HCT116 (cell line): ENCODE measurements at regions not wholly inside any gene's neighbourhood (a gene's known extent, or its start where the extent isn't known, plus 50 kb on each side); places are given as distances from the start of the nearest gene placed in this dataset.

Experiments used
- ATAC-seq: fragments of 200-7000 bp; cut with Tn5 transposase; 2 replicates; pipeline ENCODE4 v1.9.1; 2020; ENCODE audit warnings: mild to moderate bottlenecking, moderate library complexity
- BruUV-seq: library from RNA; stranded (reverse); fragments of 400-500 nt; replicated peaks from 2 replicates; lab custom pipeline; 2021; lab: Mats Ljungman, UMichigan
- CTCF ChIA-PET: fragments of 300-600 bp; sonication (Branson Sonifier 250); formaldehyde crosslinking; loops from one replicate; lab custom pipeline; 2021; ENCODE audit warnings: antibody characterized with exemption; lab: Charles Lee
- POLR2A ChIA-PET: fragments of 300-600, 350-600 bp; sonication (Branson Sonifier 250); formaldehyde crosslinking; loops from one replicate; lab custom pipeline; 2021; ENCODE audit warnings: antibody characterized with exemption; lab: Charles Lee
- RAD21 ChIA-PET, 2 experiments: fragments of 300-600 bp; sonication (Branson Sonifier 250); formaldehyde crosslinking; loops; one replicate each; lab custom pipeline; 2023; ENCODE audit warnings: low total read pairs in 2 of 2; ENCODE audit not compliant: uncharacterized antibody in 2 of 2, unreplicated experiment in 2 of 2, low non-redundant PET in 1 of 2; lab: Charles Lee
- DNase-seq: peaks from one replicate; pipeline ENCODE4 v3.0.0-alpha.2; 2010; ENCODE audit warnings: low read depth, low spot score
- H2AFZ ChIP-seq: fragments of 200-600 bp; shearing (Covaris generic), sonication (generic); 2 replicates; pipeline ENCODE4 v1.6.1; 2017; ENCODE audit warnings: low read depth, mixed run types, mixed read lengths, antibody characterized with exemption, low read length; ENCODE audit not compliant: poor library complexity, severe bottlenecking
- H3K27ac ChIP-seq: 2 replicates; pipeline ENCODE4 v1.5.1; 2012; ENCODE audit warnings: low read depth, low read length
- H3K27me3 ChIP-seq: fragments of 200-600 bp; sonication (generic); 2 replicates; pipeline ENCODE4 v1.6.1; 2016; ENCODE audit warnings: mixed run types, low read length, mixed read lengths; ENCODE audit not compliant: insufficient read depth
- H3K36me3 ChIP-seq, 2 experiments: fragments of 200-500 bp in 1 of 2; fragments of 200-600 bp in 1 of 2; sonication (Bioruptor generic) in 1 of 2; sonication (generic) in 1 of 2; 2 replicates each; pipeline versions ENCODE4 v1.5.1 to v1.6.1; 2014 to 2016; ENCODE audit warnings: low read length in 2 of 2, inconsistent platforms in 1 of 2, mixed read lengths in 1 of 2, mixed run types in 1 of 2; ENCODE audit not compliant: insufficient read depth in 2 of 2, control insufficient read depth in 1 of 2
- H3K4me1 ChIP-seq, 2 experiments: fragments of 200-600 bp in 1 of 2; sonication (generic) in 1 of 2; 2 replicates each; pipeline versions ENCODE4 v1.5.1 to v1.6.1; 2012 to 2017; ENCODE audit warnings: low read length in 2 of 2, inconsistent platforms in 1 of 2, mild to moderate bottlenecking in 1 of 2, mixed read lengths in 1 of 2, mixed run types in 1 of 2, moderate library complexity in 1 of 2; ENCODE audit not compliant: insufficient read depth in 2 of 2, control insufficient read depth in 1 of 2
- H3K4me2 ChIP-seq: fragments of 200-600 bp; sonication (generic); 2 replicates; pipeline ENCODE4 v1.6.1; 2017; ENCODE audit warnings: mixed run types, low read length, mixed read lengths
- H3K4me3 ChIP-seq, 2 experiments: fragments of 200-600 bp in 1 of 2; sonication (generic) in 1 of 2; replicated peaks in 1 of 2; 2 replicates each; pipeline ENCODE4 v1.5.1; 2011 to 2016; ENCODE audit warnings: low read length in 2 of 2, control low read depth in 1 of 2, low read depth in 1 of 2, mild to moderate bottlenecking in 1 of 2, mixed read lengths in 1 of 2, mixed run types in 1 of 2
- H3K79me2 ChIP-seq: fragments of 200-600 bp; sonication (generic); 2 replicates; pipeline ENCODE4 v1.6.1; 2017; ENCODE audit warnings: mild to moderate bottlenecking, mixed run types, low read length, moderate library complexity, mixed read lengths; ENCODE audit not compliant: insufficient read depth
- H3K9ac ChIP-seq: fragments of 200-600 bp; sonication (generic); 2 replicates; pipeline ENCODE4 v1.6.1; 2016; ENCODE audit warnings: low read length, mixed read lengths
- H3K9me2 ChIP-seq: fragments of 200-600 bp; sonication (generic), shearing (Covaris generic); 2 replicates; pipeline ENCODE4 v1.6.1; 2017; ENCODE audit warnings: mixed run types, mild to moderate bottlenecking, moderate library complexity; ENCODE audit not compliant: insufficient read depth
- H3K9me3 ChIP-seq, 2 experiments: fragments of 200-500 bp in 1 of 2; fragments of 200-600 bp in 1 of 2; sonication (Bioruptor generic) in 1 of 2; sonication (generic) in 1 of 2; 2 replicates each; pipeline ENCODE4 v1.6.1; 2014 to 2017; ENCODE audit warnings: low read length in 2 of 2, mixed read lengths in 2 of 2, inconsistent platforms in 1 of 2, low read depth in 1 of 2, mild to moderate bottlenecking in 1 of 2, mixed run types in 1 of 2, moderate library complexity in 1 of 2; ENCODE audit not compliant: control insufficient read depth in 1 of 2, insufficient read depth in 1 of 2
- H4K20me1 ChIP-seq: fragments of 200-600 bp; sonication (generic), shearing (Covaris generic); 2 replicates; pipeline ENCODE4 v1.6.1; 2017; ENCODE audit warnings: mixed run types, mild to moderate bottlenecking, moderate library complexity; ENCODE audit not compliant: insufficient read depth
- CEBPB ChIP-seq: IDR thresholded peaks from 2 replicates; pipeline ENCODE4 v1.6.1; 2012; ENCODE audit warnings: low read depth
- CTCF ChIP-seq, 3 experiments: fragments of 200-600 bp in 1 of 3; sonication (generic) in 1 of 3; IDR thresholded peaks in 2 of 3; conservative IDR thresholded peaks in 1 of 3; 2 replicates each; pipeline ENCODE4 v1.5.1; 2012 to 2017; ENCODE audit warnings: low read depth in 2 of 3, low read length in 2 of 3, antibody characterized with exemption in 1 of 3, borderline replicate concordance in 1 of 3, control low read depth in 1 of 3, mild to moderate bottlenecking in 1 of 3, mixed read lengths in 1 of 3, mixed run types in 1 of 3, moderate library complexity in 1 of 3; ENCODE audit not compliant: insufficient read depth in 1 of 3
- JUND ChIP-seq: IDR thresholded peaks from 2 replicates; pipeline ENCODE4 v1.6.1; 2012
- POLR2A ChIP-seq: IDR thresholded peaks from 2 replicates; pipeline ENCODE4 v1.7.0; 2011; ENCODE audit warnings: borderline replicate concordance; ENCODE audit not compliant: insufficient read depth, insufficient read length; ENCODE audit errors: extremely low read depth
- POLR2AphosphoS5 ChIP-seq: IDR thresholded peaks from 2 replicates; pipeline ENCODE4 v1.6.1; 2011; ENCODE audit warnings: mild to moderate bottlenecking, low read depth, low read length, moderate library complexity
- RAD21 ChIP-seq: IDR thresholded peaks from 2 replicates; pipeline ENCODE4 v1.6.1; 2012; ENCODE audit warnings: low read depth, mild to moderate bottlenecking
- SIN3A ChIP-seq: IDR thresholded peaks from 2 replicates; pipeline ENCODE4 v1.6.1; 2012; ENCODE audit warnings: low read depth
- TCF7L2 ChIP-seq: IDR thresholded peaks from 2 replicates; pipeline ENCODE4 v1.7.0; 2011; ENCODE audit warnings: borderline replicate concordance, inconsistent platforms; ENCODE audit not compliant: insufficient read depth, insufficient read length; ENCODE audit errors: extremely low read depth
- YY1 ChIP-seq: IDR thresholded peaks from 2 replicates; pipeline ENCODE4 v1.6.1; 2011; ENCODE audit warnings: low read length, low read depth, moderate library complexity, mild to moderate bottlenecking; ENCODE audit not compliant: insufficient replicate concordance; ENCODE audit errors: extremely low read depth
- ZFX ChIP-seq: fragments of 450-650 bp; IDR thresholded peaks from 2 replicates; pipeline ENCODE4 v1.6.1; 2017
- intact Hi-C: fragments of 100-400 bp; cut with micrococcal nuclease; formaldehyde crosslinking; loops from 2 replicates; pipeline ENCODE4 v1.10.0; 2022
- TF ChIP-seq, protein P1 (sequence below): IDR thresholded peaks from 2 replicates; pipeline ENCODE4 v1.6.1; 2011; ENCODE audit warnings: mild to moderate bottlenecking, low read length, moderate library complexity; ENCODE audit not compliant: insufficient replicate concordance; ENCODE audit errors: extremely low read depth

DNA sequence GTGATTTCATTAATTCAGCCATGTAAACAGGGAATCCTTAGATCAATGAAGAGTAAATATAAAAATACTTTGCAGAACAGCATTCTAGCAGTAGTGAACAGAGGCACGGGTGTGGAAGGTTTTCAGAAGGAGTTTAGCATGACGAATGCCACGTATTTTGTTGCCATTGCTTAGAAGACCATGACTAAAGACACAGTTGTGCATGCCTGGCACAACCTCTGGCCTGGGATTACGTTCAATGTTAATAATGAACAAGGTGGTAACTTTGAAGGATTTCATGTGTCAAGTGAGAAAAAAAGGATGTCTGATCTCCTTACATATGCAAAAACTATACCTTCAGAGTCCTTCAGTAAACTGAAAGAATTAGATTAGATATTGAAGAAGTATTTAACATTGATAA lies 171.9 kb downstream of the MAGEB5 start:
- no TSS peak for BruUV-seq
- Histone ChIP-seq H3K36me3 (no peaks in the 10 kb centered on the region), H3K9me2 (no peaks in the 10 kb centered on the region), H3K4me3 (no peak overlapping the region), H3K4me1 (no peaks in the 10 kb centered on the region), H2AFZ (no peak overlapping the region), H3K27ac (no peak overlapping the region), H3K9ac (no peak overlapping the region), H4K20me1 (no peaks in the 10 kb centered on the region), H3K79me2 (no peaks in the 10 kb centered on the region), H3K27me3 (no peaks in the 10 kb centered on the region), H3K9me3 (no peaks in the 10 kb centered on the region), H3K4me2 (no peak overlapping the region)
- intact Hi-C loops = no loop called here
- ATAC-seq (no peak), DNase-seq (no peak)
- CTCF ChIA-PET = no interaction called here
- POLR2A ChIA-PET = no interaction called here
- TF ChIP-seq POLR2A (no peak), YY1 (no peak), ZFX (no peak), POLR2AphosphoS5 (no peak), TCF7L2 (no peak), CEBPB (no peak), JUND (no peak), SIN3A (no peak), RAD21 (no peak), CTCF (IDR thresholded peaks at IDR 0.05 in 2 of 3, conservative IDR thresholded peaks at IDR 0.05 in 1 of 3; ENCODE audit: borderline replicate concordance in 1 of 3, insufficient read depth in 1 of 3, low read depth in 2 of 3, low read length in 2 of 3) (no peak)
- TF ChIP-seq, protein P1, sequence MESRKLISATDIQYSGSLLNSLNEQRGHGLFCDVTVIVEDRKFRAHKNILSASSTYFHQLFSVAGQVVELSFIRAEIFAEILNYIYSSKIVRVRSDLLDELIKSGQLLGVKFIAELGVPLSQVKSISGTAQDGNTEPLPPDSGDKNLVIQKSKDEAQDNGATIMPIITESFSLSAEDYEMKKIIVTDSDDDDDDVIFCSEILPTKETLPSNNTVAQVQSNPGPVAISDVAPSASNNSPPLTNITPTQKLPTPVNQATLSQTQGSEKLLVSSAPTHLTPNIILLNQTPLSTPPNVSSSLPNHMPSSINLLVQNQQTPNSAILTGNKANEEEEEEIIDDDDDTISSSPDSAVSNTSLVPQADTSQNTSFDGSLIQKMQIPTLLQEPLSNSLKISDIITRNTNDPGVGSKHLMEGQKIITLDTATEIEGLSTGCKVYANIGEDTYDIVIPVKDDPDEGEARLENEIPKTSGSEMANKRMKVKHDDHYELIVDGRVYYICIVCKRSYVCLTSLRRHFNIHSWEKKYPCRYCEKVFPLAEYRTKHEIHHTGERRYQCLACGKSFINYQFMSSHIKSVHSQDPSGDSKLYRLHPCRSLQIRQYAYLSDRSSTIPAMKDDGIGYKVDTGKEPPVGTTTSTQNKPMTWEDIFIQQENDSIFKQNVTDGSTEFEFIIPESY = no peak
- RAD21 ChIA-PET = no interaction called here
